ENCODE measurements at regions not wholly inside any gene's neighbourhood (a gene's known extent, or its start where the extent isn't known, plus 50 kb on each side); places are given as distances from the start of the nearest gene placed in this dataset.

DNA sequence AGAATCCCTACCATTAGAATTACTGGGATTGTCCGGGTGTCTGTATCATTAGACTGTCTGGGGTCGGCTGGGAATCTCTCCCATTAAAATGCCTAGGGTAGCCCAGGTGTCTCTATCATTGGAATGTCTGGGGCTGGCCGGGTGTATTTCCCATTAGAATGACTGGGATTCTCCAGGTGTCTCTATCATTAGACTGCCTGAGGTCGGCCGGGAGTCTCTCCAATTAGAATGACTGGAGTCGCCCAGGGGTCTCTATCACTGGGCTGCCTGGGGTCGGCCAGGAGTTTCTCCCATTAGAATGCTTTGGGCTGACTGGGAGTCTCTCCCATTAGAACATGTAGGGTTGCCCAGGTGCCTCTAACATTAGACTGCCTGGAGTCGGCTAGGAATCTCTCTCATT, 1560.7 kb downstream of the UQCRFS1 start:
- DNase-seq (ENCODE audit: low spot score) = no peak

GRCh38 chr19:27647423-27647822, 1565.5 kb downstream of the UQCRFS1 start:
- no peak for DNase-seq (ENCODE audit: low spot score)

GRCh38 chr19:27635401-27635800, 1577.5 kb downstream of the UQCRFS1 start:
- DNase-seq (ENCODE audit: low spot score) = no peak

DNA sequence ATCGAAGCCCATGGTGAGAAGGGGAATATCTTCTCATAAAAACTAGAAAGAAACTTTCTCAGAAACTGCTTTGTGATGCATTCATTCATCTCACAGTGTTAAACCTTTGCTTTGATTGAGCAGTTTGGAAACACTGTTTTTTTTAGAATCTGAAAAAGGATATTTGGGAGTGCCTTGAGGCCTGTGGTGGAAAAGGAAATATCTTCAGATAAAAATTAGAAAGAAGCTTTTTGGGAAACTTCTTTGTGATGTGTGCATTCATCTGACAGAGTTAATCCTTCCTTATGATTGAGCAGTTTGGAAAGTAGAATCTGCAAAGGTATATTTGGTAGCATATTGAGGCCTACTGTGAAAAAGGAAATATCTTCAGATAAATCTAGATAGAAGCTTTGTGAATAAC, 1594.9 kb downstream of the UQCRFS1 start:
- no peak for DNase-seq (ENCODE audit: low spot score)

- DNase-seq (ENCODE audit: low spot score) = no peak
Measured at GRCh38 chr19:27580906-27581305, 1632.0 kb downstream of the UQCRFS1 start.

All from iPS-NIHi11 (cell line).